Endothelial cell of umbilical vein (primary cell): ENCODE measurements at regions not wholly inside any gene's neighbourhood (a gene's known extent, or its start where the extent isn't known, plus 50 kb on each side); places are given as distances from the start of the nearest gene placed in this dataset.

Experiments used
- BruUV-seq: library from RNA; stranded (reverse); fragments of 400-500 nt; replicated peaks from 2 replicates; lab custom pipeline; 2021; lab: Mats Ljungman, UMichigan
- CTCF ChIA-PET: fragments of 300-600, 350-600 bp; sonication (Branson Sonifier 250); formaldehyde crosslinking; loops from one replicate; lab custom pipeline; 2021; ENCODE audit warnings: antibody characterized with exemption, inconsistent platforms; lab: Charles Lee
- POLR2A ChIA-PET: fragments of 300-600, 350-600 bp; sonication (Branson Sonifier 250); formaldehyde crosslinking; loops from one replicate; lab custom pipeline; 2021; ENCODE audit warnings: antibody characterized with exemption, inconsistent platforms; lab: Charles Lee
- DNase-seq: peaks from one replicate; pipeline ENCODE4 v3.0.0-alpha.2; 2011; ENCODE audit warnings: low read depth, low spot score
- FAIRE-seq: peaks from 2 replicates; lab custom pipeline; 2011; peaks lifted over from hg19 to GRCh38; lab: Jason Lieb, UNC
- H2AFZ ChIP-seq: 2 replicates; pipeline ENCODE4 v1.6.0; 2012; ENCODE audit warnings: low read depth, low read length, control low read depth, inconsistent platforms
- H3K27ac ChIP-seq: 2 replicates; pipeline ENCODE4 v1.5.1; 2011; ENCODE audit warnings: low read depth, mild to moderate bottlenecking, control low read depth, low read length, moderate library complexity; ENCODE audit not compliant: insufficient read depth
- H3K27me3 ChIP-seq, 2 experiments: 2 replicates each; pipeline versions ENCODE4 v1.6.0 to v1.6.1; 2011; ENCODE audit warnings: low read length in 2 of 2, mixed read lengths in 1 of 2; ENCODE audit not compliant: control insufficient read depth in 2 of 2, insufficient read depth in 2 of 2
- H3K36me3 ChIP-seq, 2 experiments: 2 replicates in 1 of 2; 3 replicates in 1 of 2; pipeline ENCODE4 v1.5.1; 2011; ENCODE audit warnings: low read length in 2 of 2, mild to moderate bottlenecking in 1 of 2, moderate library complexity in 1 of 2; ENCODE audit not compliant: control insufficient read depth in 2 of 2, insufficient read depth in 2 of 2; ENCODE audit errors: extremely low read depth in 1 of 2
- H3K4me1 ChIP-seq: 3 replicates; pipeline ENCODE4 v1.5.1; 2011; ENCODE audit warnings: mild to moderate bottlenecking, low read length; ENCODE audit not compliant: control insufficient read depth, insufficient read depth; ENCODE audit errors: extremely low read depth
- H3K4me2 ChIP-seq: 2 replicates; pipeline ENCODE4 v1.6.1; 2011; ENCODE audit warnings: low read length, control low read depth, mixed read lengths; ENCODE audit not compliant: insufficient read depth
- H3K4me3 ChIP-seq, 3 experiments: fragments of 200-600 bp in 1 of 3; sonication (generic), shearing (Covaris generic) in 1 of 3; replicated peaks in 1 of 3; 2 replicates each; pipeline ENCODE4 v1.5.1; 2011 to 2016; ENCODE audit warnings: control low read depth in 3 of 3, low read length in 3 of 3, mild to moderate bottlenecking in 2 of 3, inconsistent platforms in 1 of 3, low read depth in 1 of 3, moderate library complexity in 1 of 3; ENCODE audit not compliant: insufficient read depth in 1 of 3
- H3K79me2 ChIP-seq: 2 replicates; pipeline ENCODE4 v1.6.0; 2012; ENCODE audit warnings: low read length, inconsistent platforms; ENCODE audit not compliant: control insufficient read depth, insufficient read depth
- H3K9ac ChIP-seq: replicated peaks from 2 replicates; pipeline ENCODE3; 2011; ENCODE audit warnings: low read length, control low read depth; ENCODE audit not compliant: insufficient read depth; ENCODE audit errors: extremely low read depth
- H3K9me1 ChIP-seq: replicated peaks from 3 replicates; pipeline ENCODE4 v1.6.0; 2011; ENCODE audit warnings: mild to moderate bottlenecking, low read length; ENCODE audit not compliant: control insufficient read depth, insufficient read depth; ENCODE audit errors: extremely low read depth
- H3K9me3 ChIP-seq: replicated peaks from 2 replicates; pipeline ENCODE4 v1.5.1; 2012; ENCODE audit warnings: low read length, inconsistent platforms; ENCODE audit not compliant: control insufficient read depth, insufficient read depth
- H4K20me1 ChIP-seq: replicated peaks from 2 replicates; pipeline ENCODE3; 2011; ENCODE audit warnings: mild to moderate bottlenecking, low read length; ENCODE audit not compliant: control insufficient read depth, insufficient read depth; ENCODE audit errors: extremely low read depth
- CTCF ChIP-seq, 2 donors: IDR thresholded peaks; 1 replicate in 1 of 2; 2 replicates in 1 of 2; pipeline ENCODE4 v1.5.1; 2011; ENCODE audit warnings: low read length in 2 of 2, mild to moderate bottlenecking in 2 of 2, moderate library complexity in 2 of 2, control low read depth in 1 of 2, inconsistent platforms in 1 of 2, low read depth in 1 of 2; ENCODE audit not compliant: insufficient read depth in 1 of 2; ENCODE audit errors: extremely low read depth in 1 of 2
- EZH2 ChIP-seq: IDR thresholded peaks from 2 replicates; pipeline ENCODE4 v1.6.1; 2012; ENCODE audit warnings: borderline replicate concordance, low read depth, mild to moderate bottlenecking, moderate library complexity, low read length, inconsistent platforms; ENCODE audit not compliant: severe bottlenecking
- MYC ChIP-seq: IDR thresholded peaks from one replicate; pipeline ENCODE4 v1.6.1; 2011; ENCODE audit warnings: mild to moderate bottlenecking, low read depth, low read length
- POLR2AphosphoS5 ChIP-seq: IDR thresholded peaks from 2 replicates; pipeline ENCODE4 v1.6.1; 2012; ENCODE audit warnings: low read depth, mild to moderate bottlenecking, control low read depth, low read length, moderate library complexity; ENCODE audit not compliant: insufficient read depth
- dilution Hi-C: fragments of 300-500 bp; cut with MboI; formaldehyde crosslinking; loops from one replicate; pipeline ENCODE4 v1.15.0; 2019; ENCODE audit warnings: low sequenced_read_pairs; ENCODE audit not compliant: extremely low pct_ligation_motif_present
- intact Hi-C: fragments of 100-400 bp; cut with micrococcal nuclease; formaldehyde crosslinking; loops from one replicate; pipeline ENCODE4 v1.10.0; 2022

- Histone ChIP-seq H3K9me1 (no peaks in the 10 kb centered on the region), H3K36me3 (no peaks in the 10 kb centered on the region), H3K4me1 (no peaks in the 10 kb centered on the region), H3K9me3 (no peaks in the 10 kb centered on the region), H3K79me2 (no peaks in the 10 kb centered on the region), H3K4me2 (no peak overlapping the region), H3K9ac (no peak overlapping the region), H3K4me3 (no peak overlapping the region), H3K27me3 (no peaks in the 10 kb centered on the region), H4K20me1 (no peaks in the 10 kb centered on the region), H3K27ac (no peak overlapping the region), H2AFZ (no peak overlapping the region)
- ChIA-PET POLR2A (no interaction called here), CTCF (no interaction called here)
- TF ChIP-seq CTCF (IDR thresholded peaks at IDR 0.05; ENCODE audit: extremely low read depth in 1 of 2, insufficient read depth in 1 of 2, low read depth in 1 of 2, low read length in 2 of 2): peak in 1 of 2 donors; percentile 6
- no peak for TF ChIP-seq EZH2
- TF ChIP-seq POLR2AphosphoS5: no peak
- FAIRE-seq: no peak
- intact Hi-C loops (no loop called here), dilution Hi-C loops (no loop called here)
- no peak for DNase-seq
- no TSS peak for BruUV-seq
Observed at GRCh38 chrX:33324099-33324498, 112.8 kb upstream of the DMD start.

DNA sequence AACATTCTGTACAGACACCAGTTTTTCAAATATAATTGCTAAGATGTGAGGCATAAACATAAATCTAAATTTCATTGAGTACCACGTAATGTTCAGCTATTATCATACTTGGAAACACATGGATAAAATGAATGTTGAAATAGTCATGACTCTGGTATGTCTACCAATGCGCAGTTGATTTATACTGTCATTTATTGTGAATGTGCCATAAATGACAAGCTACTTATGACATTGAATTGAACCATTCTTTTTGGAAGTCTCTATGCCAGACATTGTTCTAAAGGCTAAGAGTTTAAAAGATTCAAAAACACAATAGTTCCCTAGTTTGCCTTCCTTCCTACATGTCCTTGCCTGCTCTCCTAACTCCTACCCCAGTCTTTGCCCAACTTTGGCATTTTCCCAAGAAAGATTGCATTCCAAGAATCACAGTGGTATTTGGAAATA lies 96.6 kb upstream of the DMD start:
- peak; percentile 1 for DNase-seq
- CTCF ChIA-PET: no interaction called here
- Histone ChIP-seq H3K4me3 (no peak overlapping the region), H4K20me1 (no peaks in the 10 kb centered on the region), H3K9me3 (no peaks in the 10 kb centered on the region), H3K79me2 (no peaks in the 10 kb centered on the region), H3K36me3 (no peaks in the 10 kb centered on the region), H3K4me2 (no peak overlapping the region), H3K9me1 (no peaks in the 10 kb centered on the region), H2AFZ (no peak overlapping the region), H3K4me1 (no peaks in the 10 kb centered on the region), H3K9ac (no peak overlapping the region), H3K27me3 (no peaks in the 10 kb centered on the region), H3K27ac (no peak overlapping the region)
- FAIRE-seq: no peak
- TF ChIP-seq MYC: no peak
- intact Hi-C loops: no loop called here
- POLR2A ChIA-PET: no interaction called here
- no TSS peak for BruUV-seq
- dilution Hi-C loops: no loop called here
